Caco-2 (cell line): ENCODE measurements at regions not wholly inside any gene's neighbourhood (a gene's known extent, or its start where the extent isn't known, plus 50 kb on each side); places are given as distances from the start of the nearest gene placed in this dataset.
"Not testable (repeated sequence)": the region's sequence is repeated elsewhere in the genome, so short reads cannot be mapped to it uniquely, and the experiment has no call there.

Source experiments
- BruUV-seq: library from RNA; stranded (reverse); fragments of 400-500 nt; replicated peaks from 2 replicates; lab custom pipeline; 2021; lab: Mats Ljungman, UMichigan
- CTCF ChIA-PET: fragments of 300-600 bp; sonication (Branson Sonifier 250); formaldehyde crosslinking; loops from one replicate; lab custom pipeline; 2022; ENCODE audit warnings: antibody characterized with exemption; lab: Charles Lee
- POLR2A ChIA-PET: fragments of 300-600 bp; sonication (Branson Sonifier 250); formaldehyde crosslinking; loops from one replicate; lab custom pipeline; 2022; ENCODE audit warnings: antibody characterized with exemption; lab: Charles Lee
- DNase-seq, 2 experiments: peaks; one replicate each; pipeline versions ENCODE4 v3.0.0 to v3.0.0-alpha.2; 2020 to 2022
- H3K27me3 ChIP-seq: replicated peaks from 2 replicates; pipeline ENCODE4 v1.6.0; 2011; ENCODE audit warnings: low read length; ENCODE audit not compliant: control insufficient read depth, insufficient read depth
- H3K36me3 ChIP-seq: 2 replicates; pipeline ENCODE4 v1.5.1; 2011; ENCODE audit warnings: low read length; ENCODE audit not compliant: control insufficient read depth, insufficient read depth
- H3K4me1 ChIP-seq: fragments of 250-450 bp; sonication (Bioruptor Pico); 2 replicates; pipeline ENCODE4 v1.5.1; 2020; ENCODE audit warnings: mild to moderate bottlenecking
- H3K4me3 ChIP-seq: 2 replicates; pipeline ENCODE4 v1.5.1; 2011; ENCODE audit warnings: low read depth, mild to moderate bottlenecking, control low read depth, low read length
- H3K9me3 ChIP-seq: fragments of 250-450 bp; sonication (Bioruptor Pico); 2 replicates; pipeline ENCODE4 v1.5.1; 2020; ENCODE audit warnings: mild to moderate bottlenecking, moderate library complexity
- H3K27ac Mint-ChIP-seq: one replicate; pipeline ENCODE4 v1.8.0; 2022; ENCODE audit warnings: mixed read lengths; ENCODE audit not compliant: unreplicated experiment
- H3K27me3 Mint-ChIP-seq: one replicate; pipeline ENCODE4 v1.8.0; 2022; ENCODE audit warnings: mixed read lengths; ENCODE audit not compliant: insufficient read depth, unreplicated experiment
- H3K36me3 Mint-ChIP-seq: one replicate; pipeline ENCODE4 v1.8.0; 2022; ENCODE audit warnings: mild to moderate bottlenecking, mixed read lengths; ENCODE audit not compliant: insufficient read depth, unreplicated experiment
- H3K4me1 Mint-ChIP-seq: one replicate; pipeline ENCODE4 v1.8.0; 2022; ENCODE audit warnings: low read depth, mixed read lengths; ENCODE audit not compliant: unreplicated experiment
- H3K4me3 Mint-ChIP-seq: one replicate; pipeline ENCODE4 v1.8.0; 2022; ENCODE audit warnings: mild to moderate bottlenecking, moderate library complexity, mixed read lengths; ENCODE audit not compliant: unreplicated experiment
- H3K9me3 Mint-ChIP-seq: one replicate; pipeline ENCODE4 v1.8.0; 2022; ENCODE audit warnings: mixed read lengths; ENCODE audit not compliant: unreplicated experiment
- CTCF ChIP-seq, 2 experiments: fragments of 200-600 bp in 1 of 2; IDR thresholded peaks; 1 replicate in 1 of 2; 2 replicates in 1 of 2; pipeline versions ENCODE4 v1.5.1 to v1.8.0; 2011 to 2022; ENCODE audit warnings: antibody characterized with exemption in 1 of 2, control low read depth in 1 of 2, inconsistent platforms in 1 of 2, low read depth in 1 of 2, low read length in 1 of 2, mild to moderate bottlenecking in 1 of 2, moderate library complexity in 1 of 2; ENCODE audit not compliant: insufficient read depth in 1 of 2, severe bottlenecking in 1 of 2, unreplicated experiment in 1 of 2
- intact Hi-C: fragments of 100-400 bp; cut with micrococcal nuclease; formaldehyde crosslinking; loops from one replicate; pipeline ENCODE4 v1.10.0; 2022; ENCODE audit not compliant: unreplicated experiment

GRCh38 chr2:16100006-16100405, 159.7 kb downstream of the MYCN start:
- no TSS peak for BruUV-seq
- ChIA-PET CTCF (interaction anchor here (1.0 kb wide), 1 partner anchor 160 kb away, joined by 3 read pairs; no protein-coding TSS in a partner anchor), POLR2A (no interaction called here)
- intact Hi-C loops: loop anchor here (5.0 kb wide), 2 partner anchors 232 to 463 kb away; no protein-coding TSS in a partner anchor
- DNase-seq: peak; percentile 53 to 60
- H3K9me3 Mint-ChIP-seq: peaks cover 9% of the 10 kb centered on the region
- Histone ChIP-seq H3K4me1 (peaks cover 78% of the 10 kb centered on the region), H3K36me3 (peaks cover 1% of the 10 kb centered on the region; the same call in 1 of the 2 replicates), H3K4me3 (no peak overlapping the region), H3K27me3 (no peaks in the 10 kb centered on the region), H3K9me3 (no peaks in the 10 kb centered on the region)
- H3K27ac Mint-ChIP-seq: peak overlapping the region; percentile 46
- H3K27me3 Mint-ChIP-seq: no peaks in the 10 kb centered on the region
- peaks cover 6% of the 10 kb centered on the region for H3K36me3 Mint-ChIP-seq
- no peak overlapping the region for H3K4me3 Mint-ChIP-seq
- TF ChIP-seq CTCF (IDR thresholded peaks at IDR 0.05; ENCODE audit: insufficient read depth in 1 of 2, low read depth in 1 of 2, low read length in 1 of 2, severe bottlenecking in 1 of 2, unreplicated experiment in 1 of 2): no peak
- peaks cover 53% of the 10 kb centered on the region for H3K4me1 Mint-ChIP-seq

- Mint-ChIP-seq H3K27ac (peak overlapping the region; percentile 46), H3K4me3 (no peak overlapping the region), H3K9me3 (peaks cover 8% of the 10 kb centered on the region), H3K4me1 (peaks cover 52% of the 10 kb centered on the region), H3K36me3 (peaks cover 6% of the 10 kb centered on the region), H3K27me3 (no peaks in the 10 kb centered on the region)
- intact Hi-C loops: loop anchor here (5.0 to 10.0 kb wide), 3 partner anchors 87 to 405 kb away; no protein-coding TSS in a partner anchor
- no peak for TF ChIP-seq CTCF (IDR thresholded peaks at IDR 0.05; ENCODE audit: insufficient read depth in 1 of 2, low read depth in 1 of 2, low read length in 1 of 2, severe bottlenecking in 1 of 2, unreplicated experiment in 1 of 2)
- Histone ChIP-seq H3K4me1 (peaks cover 78% of the 10 kb centered on the region), H3K36me3 (peaks cover 1% of the 10 kb centered on the region; the same call in 1 of the 2 replicates), H3K9me3 (no peaks in the 10 kb centered on the region), H3K27me3 (no peaks in the 10 kb centered on the region), H3K4me3 (no peak overlapping the region)
- POLR2A ChIA-PET: no interaction called here
- CTCF ChIA-PET: no interaction called here
- DNase-seq: no peak
- no TSS peak for BruUV-seq
Observed at GRCh38 chr2:16099326-16099725, 159.0 kb downstream of the MYCN start.

- 0 out of 2 replicates have a peak, but pooled peaks cover 1% of the 10 kb centered on the region for H3K36me3 ChIP-seq
- POLR2A ChIA-PET: no interaction called here
- no peak for TF ChIP-seq CTCF (IDR thresholded peaks at IDR 0.05; ENCODE audit: insufficient read depth in 1 of 2, low read depth in 1 of 2, low read length in 1 of 2, severe bottlenecking in 1 of 2, unreplicated experiment in 1 of 2)
Observed at GRCh38 chr2:16096962-16097361, 156.6 kb downstream of the MYCN start.

GRCh38 chr2:16095483-16095882, 155.1 kb downstream of the MYCN start:
- POLR2A ChIA-PET, CTCF ChIA-PET: not testable (repeated sequence)
- peak overlapping the region; percentile 37 for H3K27ac Mint-ChIP-seq

More at GRCh38 chr2:16096962-16097361, 156.6 kb downstream of the MYCN start:
- Histone ChIP-seq H3K4me1 (peaks cover 64% of the 10 kb centered on the region), H3K27me3 (no peaks in the 10 kb centered on the region), H3K9me3 (no peaks in the 10 kb centered on the region), H3K4me3 (no peak overlapping the region)
- peak; percentile 59 to 78 for DNase-seq
- CTCF ChIA-PET: no interaction called here
- Mint-ChIP-seq H3K36me3 (no peaks in the 10 kb centered on the region), H3K27me3 (no peaks in the 10 kb centered on the region), H3K4me1 (peaks cover 35% of the 10 kb centered on the region), H3K27ac (peak overlapping the region; percentile 83), H3K9me3 (no peaks in the 10 kb centered on the region), H3K4me3 (no peak overlapping the region)
- BruUV-seq: no TSS peak
- intact Hi-C loops: loop anchor here (1.0 to 10.0 kb wide), 5 partner anchors 18 to 408 kb away; no protein-coding TSS in a partner anchor

More at GRCh38 chr2:16095483-16095882, 155.1 kb downstream of the MYCN start:
- not testable (repeated sequence) for H3K9me3 ChIP-seq, H3K4me3 ChIP-seq, H3K27me3 ChIP-seq, BruUV-seq, H3K36me3 ChIP-seq, H3K9me3 Mint-ChIP-seq, DNase-seq, H3K4me3 Mint-ChIP-seq, H3K27me3 Mint-ChIP-seq, H3K36me3 Mint-ChIP-seq
- intact Hi-C loops: loop anchor here (2.0 to 10.0 kb wide), 4 partner anchors 83 to 409 kb away; partner anchors contain the start of gene MYCN
- H3K4me1 ChIP-seq: peaks cover 50% of the 10 kb centered on the region
- peaks cover 27% of the 10 kb centered on the region for H3K4me1 Mint-ChIP-seq
